ENCODE measurements at regions not wholly inside any gene's neighbourhood (a gene's known extent, or its start where the extent isn't known, plus 50 kb on each side); places are given as distances from the start of the nearest gene placed in this dataset.

- no peaks in the 10 kb centered on the region; the same call in none of the 2 replicates for H3K9me3 ChIP-seq (ENCODE audit: control insufficient read depth, insufficient read depth, low read length)
- no peak overlapping the region for H3K4me3 ChIP-seq (ENCODE audit: low read length)
- no peaks in the 10 kb centered on the region; the same call in 1 of the 2 replicates for H3K36me3 ChIP-seq (ENCODE audit: control insufficient read depth, insufficient read depth, low read length)
- peaks cover 6% of the 10 kb centered on the region; the same call in 1 of the 2 replicates for H3K4me1 ChIP-seq (ENCODE audit: control insufficient read depth, insufficient read depth, low read length)
- H3K27ac ChIP-seq (ENCODE audit: low read length), result no peak overlapping the region
- H3K27me3 ChIP-seq (ENCODE audit: control insufficient read depth, insufficient read depth, low read length), result no peaks in the 10 kb centered on the region
- whole genome bisulfite sequencing (ENCODE audit: insufficient coverage, insufficient read length), result no CpG with 5 or more reads among the region's 3 CpGs
- DNase-seq (ENCODE audit: low read depth, low spot score), result no peak
Measured at GRCh38 chr5:68919988-68920490, 173.8 kb upstream of the SLC30A5 start.

- H3K9me3 ChIP-seq (ENCODE audit: control insufficient read depth, insufficient read depth, low read length), result no peaks in the 10 kb centered on the region; the same call in none of the 2 replicates
- no peaks in the 10 kb centered on the region for H3K27me3 ChIP-seq (ENCODE audit: control insufficient read depth, insufficient read depth, low read length)
- peak overlapping the region; percentile 95 for H3K27ac ChIP-seq (ENCODE audit: low read length)
- H3K4me1 ChIP-seq (ENCODE audit: control insufficient read depth, insufficient read depth, low read length), result peaks cover 6% of the 10 kb centered on the region; the same call in 1 of the 2 replicates
- H3K4me3 ChIP-seq (ENCODE audit: low read length), result no peak overlapping the region
- no peaks in the 10 kb centered on the region; the same call in 1 of the 2 replicates for H3K36me3 ChIP-seq (ENCODE audit: control insufficient read depth, insufficient read depth, low read length)
- no CpG with 5 or more reads among the region's 28 CpGs for WGBS (ENCODE audit: insufficient coverage, insufficient read length)
- no peak for DNase-seq (ENCODE audit: low read depth, low spot score)
Measured at GRCh38 chr5:68920888-68921287, 172.9 kb upstream of the SLC30A5 start.

- peak; percentile 81 for DNase-seq (ENCODE audit: low read depth, low spot score)
- no CpG with 5 or more reads among the region's 3 CpGs for WGBS (ENCODE audit: insufficient coverage, insufficient read length)
- Histone ChIP-seq H3K27me3 (ENCODE audit: control insufficient read depth, insufficient read depth, low read length) (no peaks in the 10 kb centered on the region), H3K4me3 (ENCODE audit: low read length) (no peak overlapping the region), H3K36me3 (ENCODE audit: control insufficient read depth, insufficient read depth, low read length) (no peaks in the 10 kb centered on the region), H3K27ac (ENCODE audit: low read length) (peak overlapping the region; percentile 95), H3K9me3 (ENCODE audit: control insufficient read depth, insufficient read depth, low read length) (no peaks in the 10 kb centered on the region; the same call in none of the 2 replicates), H3K4me1 (ENCODE audit: control insufficient read depth, insufficient read depth, low read length) (peaks cover 6% of the 10 kb centered on the region; the same call in 1 of the 2 replicates)
Measured at GRCh38 chr5:68922172-68922987, 171.4 kb upstream of the SLC30A5 start.

- no peaks in the 10 kb centered on the region for H3K36me3 ChIP-seq (ENCODE audit: control insufficient read depth, insufficient read depth, low read length)
- no CpG with 5 or more reads among the region's 10 CpGs for WGBS (ENCODE audit: insufficient coverage, insufficient read length)
- H3K4me1 ChIP-seq (ENCODE audit: control insufficient read depth, insufficient read depth, low read length), result peaks cover 6% of the 10 kb centered on the region; the same call in 1 of the 2 replicates
- no peak for DNase-seq (ENCODE audit: low read depth, low spot score)
- H3K4me3 ChIP-seq (ENCODE audit: low read length), result no peak overlapping the region
- no peaks in the 10 kb centered on the region for H3K27me3 ChIP-seq (ENCODE audit: control insufficient read depth, insufficient read depth, low read length)
- H3K27ac ChIP-seq (ENCODE audit: low read length), result peak overlapping the region; percentile 60
- H3K9me3 ChIP-seq (ENCODE audit: control insufficient read depth, insufficient read depth, low read length), result no peaks in the 10 kb centered on the region; the same call in 1 of the 2 replicates
Measured at GRCh38 chr5:68924481-68925145, 169.2 kb upstream of the SLC30A5 start.

DNA sequence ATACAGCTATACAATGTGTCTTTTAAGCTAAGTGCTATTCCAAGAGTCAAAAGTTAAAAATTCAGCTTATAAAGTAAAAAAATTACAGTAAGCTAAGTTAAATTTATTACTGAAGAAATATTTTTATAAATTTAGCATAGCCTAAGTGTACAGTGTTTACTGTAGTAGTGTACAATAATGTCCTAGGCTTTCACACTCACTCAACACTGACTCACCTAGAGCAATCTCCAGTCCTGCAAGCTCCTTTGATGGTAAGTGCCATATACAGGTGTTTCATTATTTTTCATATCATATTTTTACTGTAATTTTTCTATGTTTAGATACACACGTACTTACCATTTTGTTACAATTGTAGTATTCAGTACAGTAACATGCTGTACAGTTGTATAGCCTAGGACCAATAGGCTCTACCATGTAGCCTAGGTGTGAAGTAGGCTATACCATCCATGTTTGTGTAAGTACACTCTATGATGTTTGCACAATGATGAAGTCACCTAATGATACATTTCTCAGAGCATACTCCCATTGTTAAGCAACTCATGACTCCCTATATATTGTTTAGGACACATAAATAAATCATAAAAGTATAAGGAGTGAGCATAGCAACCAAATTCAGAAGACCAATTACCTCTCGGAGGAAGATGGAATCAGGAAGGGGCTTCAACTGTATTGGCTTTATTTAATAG, 165.1 kb upstream of the SLC30A5 start:
- Histone ChIP-seq H3K4me1 (ENCODE audit: control insufficient read depth, insufficient read depth, low read length) (no peaks in the 10 kb centered on the region), H3K36me3 (ENCODE audit: control insufficient read depth, insufficient read depth, low read length) (no peaks in the 10 kb centered on the region), H3K27ac (ENCODE audit: low read length) (no peak overlapping the region), H3K4me3 (ENCODE audit: low read length) (no peak overlapping the region), H3K9me3 (ENCODE audit: control insufficient read depth, insufficient read depth, low read length) (peaks cover 2% of the 10 kb centered on the region; the same call in 1 of the 2 replicates), H3K27me3 (ENCODE audit: control insufficient read depth, insufficient read depth, low read length) (no peaks in the 10 kb centered on the region)
- DNase-seq (ENCODE audit: low read depth, low spot score), result no peak
- WGBS (ENCODE audit: insufficient coverage, insufficient read length), result no CpG with 5 or more reads among the region's 2 CpGs

GRCh38 chr5:68930139-68930538, 163.7 kb upstream of the SLC30A5 start:
- no CpG with 5 or more reads among the region's 5 CpGs for WGBS (ENCODE audit: insufficient coverage, insufficient read length)
- H3K4me3 ChIP-seq (ENCODE audit: low read length), result no peak overlapping the region
- no peaks in the 10 kb centered on the region for H3K4me1 ChIP-seq (ENCODE audit: control insufficient read depth, insufficient read depth, low read length)
- no peak overlapping the region for H3K27ac ChIP-seq (ENCODE audit: low read length)
- no peaks in the 10 kb centered on the region for H3K27me3 ChIP-seq (ENCODE audit: control insufficient read depth, insufficient read depth, low read length)
- no peaks in the 10 kb centered on the region for H3K36me3 ChIP-seq (ENCODE audit: control insufficient read depth, insufficient read depth, low read length)
- peaks cover 2% of the 10 kb centered on the region; the same call in 1 of the 2 replicates for H3K9me3 ChIP-seq (ENCODE audit: control insufficient read depth, insufficient read depth, low read length)
- no peak for DNase-seq (ENCODE audit: low read depth, low spot score)

- DNase-seq (ENCODE audit: low read depth, low spot score), result peak; percentile 64
- H3K4me1 ChIP-seq (ENCODE audit: control insufficient read depth, insufficient read depth, low read length), result no peaks in the 10 kb centered on the region
Measured at GRCh38 chr5:68932830-68933434, 160.9 kb upstream of the SLC30A5 start.

DNA sequence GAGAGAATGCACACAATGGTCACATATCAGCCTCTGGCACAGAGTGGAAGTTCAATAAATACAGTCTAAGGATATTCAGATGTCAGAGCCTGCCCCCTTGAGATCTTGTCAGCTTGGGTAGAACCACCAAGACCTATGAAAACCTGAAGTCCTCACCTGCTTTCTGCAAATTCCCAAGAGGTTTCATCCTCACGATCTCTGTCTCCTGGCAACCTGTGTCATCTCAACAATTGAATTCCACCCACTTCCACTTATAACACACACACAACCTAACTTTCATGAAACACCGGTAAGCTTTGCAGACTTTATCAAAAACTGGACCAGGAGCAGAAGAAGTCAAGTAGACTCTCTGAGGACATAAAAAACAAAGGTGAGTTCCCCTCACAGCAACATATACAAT, 151.6 kb upstream of the SLC30A5 start:
- WGBS (ENCODE audit: insufficient coverage, insufficient read length), result 100% methylated on average over 1 of the region's 2 CpGs
- no peak for DNase-seq (ENCODE audit: low read depth, low spot score)
- Histone ChIP-seq H3K36me3 (ENCODE audit: control insufficient read depth, insufficient read depth, low read length) (no peaks in the 10 kb centered on the region), H3K4me1 (ENCODE audit: control insufficient read depth, insufficient read depth, low read length) (no peaks in the 10 kb centered on the region), H3K4me3 (ENCODE audit: low read length) (no peak overlapping the region), H3K9me3 (ENCODE audit: control insufficient read depth, insufficient read depth, low read length) (no peaks in the 10 kb centered on the region), H3K27me3 (ENCODE audit: control insufficient read depth, insufficient read depth, low read length) (no peaks in the 10 kb centered on the region), H3K27ac (ENCODE audit: low read length) (no peak overlapping the region)

More at GRCh38 chr5:68932830-68933434, 160.9 kb upstream of the SLC30A5 start:
- H3K4me3 ChIP-seq (ENCODE audit: low read length), result no peak overlapping the region
- WGBS (ENCODE audit: insufficient coverage, insufficient read length), result no CpG with 5 or more reads among the region's 3 CpGs
- no peaks in the 10 kb centered on the region for H3K27me3 ChIP-seq (ENCODE audit: control insufficient read depth, insufficient read depth, low read length)
- H3K9me3 ChIP-seq (ENCODE audit: control insufficient read depth, insufficient read depth, low read length), result peaks cover 2% of the 10 kb centered on the region; the same call in 1 of the 2 replicates
- no peak overlapping the region for H3K27ac ChIP-seq (ENCODE audit: low read length)
- H3K36me3 ChIP-seq (ENCODE audit: control insufficient read depth, insufficient read depth, low read length), result no peaks in the 10 kb centered on the region

DNA sequence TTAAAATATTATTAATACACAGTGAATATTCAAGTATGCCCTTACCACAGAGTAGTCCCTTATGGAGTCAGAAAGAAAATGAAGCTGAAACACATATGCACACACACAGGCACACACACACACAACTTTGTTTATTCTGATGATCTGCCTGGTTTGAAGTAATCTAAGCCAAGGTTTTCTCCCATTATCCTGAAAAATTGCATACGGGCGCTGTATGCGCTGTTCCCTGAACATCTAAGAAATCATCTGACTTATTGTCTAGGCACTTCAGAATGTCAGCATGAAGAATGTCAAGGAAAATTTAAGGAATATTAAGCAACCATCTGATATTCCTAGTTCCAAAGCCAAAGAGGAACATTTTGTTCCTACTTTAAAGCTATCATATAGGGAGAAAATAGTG, 147.1 kb upstream of the SLC30A5 start:
- H3K36me3 ChIP-seq (ENCODE audit: control insufficient read depth, insufficient read depth, low read length), result no peaks in the 10 kb centered on the region
- H3K4me3 ChIP-seq (ENCODE audit: low read length), result no peak overlapping the region
- H3K4me1 ChIP-seq (ENCODE audit: control insufficient read depth, insufficient read depth, low read length), result no peaks in the 10 kb centered on the region
- WGBS (ENCODE audit: insufficient coverage, insufficient read length), result no CpG with 5 or more reads among the region's 3 CpGs
- H3K9me3 ChIP-seq (ENCODE audit: control insufficient read depth, insufficient read depth, low read length), result no peaks in the 10 kb centered on the region
- no peak overlapping the region for H3K27ac ChIP-seq (ENCODE audit: low read length)
- DNase-seq (ENCODE audit: low read depth, low spot score), result no peak
- H3K27me3 ChIP-seq (ENCODE audit: control insufficient read depth, insufficient read depth, low read length), result no peaks in the 10 kb centered on the region

GRCh38 chr5:68947986-68948385, 145.8 kb upstream of the SLC30A5 start:
- H3K27me3 ChIP-seq (ENCODE audit: control insufficient read depth, insufficient read depth, low read length), result no peaks in the 10 kb centered on the region
- no peaks in the 10 kb centered on the region for H3K36me3 ChIP-seq (ENCODE audit: control insufficient read depth, insufficient read depth, low read length)
- no peaks in the 10 kb centered on the region for H3K4me1 ChIP-seq (ENCODE audit: control insufficient read depth, insufficient read depth, low read length)
- no peak overlapping the region for H3K27ac ChIP-seq (ENCODE audit: low read length)
- no peak overlapping the region for H3K4me3 ChIP-seq (ENCODE audit: low read length)
- no peak for DNase-seq (ENCODE audit: low read depth, low spot score)
- H3K9me3 ChIP-seq (ENCODE audit: control insufficient read depth, insufficient read depth, low read length), result no peaks in the 10 kb centered on the region
- no CpG with 5 or more reads among the region's 2 CpGs for WGBS (ENCODE audit: insufficient coverage, insufficient read length)

Measured in iPS DF 6.9 (cell line).